H7 (cell line): ENCODE measurements at regions not wholly inside any gene's neighbourhood (a gene's known extent, or its start where the extent isn't known, plus 50 kb on each side); places are given as distances from the start of the nearest gene placed in this dataset.
"Not testable (repeated sequence)": the region's sequence is repeated elsewhere in the genome, so short reads cannot be mapped to it uniquely, and the experiment has no call there.

Experiments
- DNase-seq: peaks from one replicate; pipeline ENCODE4 v3.0.0; 2012
- H3K27me3 ChIP-seq: 2 replicates; pipeline ENCODE4 v1.6.0; 2011; ENCODE audit warnings: mild to moderate bottlenecking, low read length; ENCODE audit not compliant: control insufficient read depth, insufficient read depth
- H3K36me3 ChIP-seq: replicated peaks from 2 replicates; pipeline ENCODE4 v1.5.1; 2011; ENCODE audit warnings: low read length; ENCODE audit not compliant: control insufficient read depth, insufficient read depth
- H3K4me3 ChIP-seq: 2 replicates; pipeline ENCODE4 v1.5.1; 2011; ENCODE audit warnings: low read depth, mild to moderate bottlenecking, control low read depth, low read length, moderate library complexity; ENCODE audit not compliant: insufficient read depth

DNA sequence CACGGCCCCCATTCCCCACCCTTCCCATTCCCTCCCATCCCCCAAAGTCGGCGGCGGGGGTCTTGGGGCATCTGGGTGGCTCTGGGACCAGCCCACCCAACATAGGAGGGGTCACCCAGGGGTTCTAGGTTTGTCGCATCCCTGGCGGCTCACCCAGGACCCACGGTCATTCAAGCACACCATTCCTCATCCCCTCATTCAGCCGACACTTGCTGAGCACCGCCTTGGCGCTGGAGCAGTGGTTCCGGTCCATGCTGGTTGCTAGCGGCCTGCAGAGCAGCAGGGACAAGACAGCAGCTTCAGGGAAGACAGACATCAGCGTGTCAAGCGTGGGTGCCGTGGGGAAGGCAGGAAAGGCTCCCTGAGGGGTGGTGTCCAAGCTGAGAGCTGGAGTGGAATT, 50.5 kb upstream of the OTOS start:
- no peak overlapping the region for H3K4me3 ChIP-seq
- DNase-seq, result no peak
- H3K27me3 ChIP-seq, result no peaks in the 10 kb centered on the region
- no peaks in the 10 kb centered on the region for H3K36me3 ChIP-seq

DNA sequence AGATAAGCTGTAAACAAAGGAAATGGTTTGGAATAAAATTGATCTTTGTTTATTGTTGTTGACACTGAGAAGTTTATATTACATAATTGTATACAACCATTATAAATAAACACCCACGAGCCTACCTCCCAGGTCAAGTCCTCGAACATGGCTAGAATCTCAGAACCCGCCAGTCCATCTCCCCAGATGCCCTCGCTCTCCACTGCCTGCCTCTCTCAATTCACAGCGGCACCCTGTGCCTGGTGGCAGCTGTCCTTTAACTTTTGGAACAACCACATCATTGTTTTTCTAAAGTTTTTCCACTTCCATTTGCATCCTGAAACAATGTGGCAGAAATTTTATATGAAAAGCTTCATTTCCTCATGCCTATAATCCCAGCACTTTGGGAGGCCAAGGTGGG, 52.2 kb upstream of the OTOS start:
- H3K36me3 ChIP-seq, result no peaks in the 10 kb centered on the region
- H3K4me3 ChIP-seq, result no peak overlapping the region
- no peak for DNase-seq
- no peaks in the 10 kb centered on the region for H3K27me3 ChIP-seq

DNA sequence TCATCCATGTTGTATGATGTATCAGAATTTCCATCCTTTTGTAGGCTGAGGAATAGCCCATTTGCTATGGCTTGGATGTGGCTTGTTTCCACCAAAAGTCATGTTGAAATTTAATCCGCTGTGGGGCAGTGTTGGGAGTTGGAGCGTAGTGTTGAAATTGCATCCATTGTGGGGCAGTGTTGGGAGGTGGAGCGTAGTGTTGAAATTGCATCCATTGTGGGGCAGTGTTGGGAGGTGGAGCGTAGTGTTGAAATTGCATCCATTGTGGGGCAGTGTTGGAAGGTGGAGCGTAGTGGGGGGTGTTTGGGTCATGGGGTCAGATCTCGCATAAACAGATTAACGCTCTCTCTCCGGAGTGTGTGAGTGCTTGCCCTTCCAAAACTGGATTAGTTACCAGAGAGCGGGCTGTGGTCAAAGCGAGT, 53.9 kb upstream of the OTOS start:
- not testable (repeated sequence) for H3K4me3 ChIP-seq, H3K36me3 ChIP-seq, H3K27me3 ChIP-seq
- peak; percentile 67 for DNase-seq

DNA sequence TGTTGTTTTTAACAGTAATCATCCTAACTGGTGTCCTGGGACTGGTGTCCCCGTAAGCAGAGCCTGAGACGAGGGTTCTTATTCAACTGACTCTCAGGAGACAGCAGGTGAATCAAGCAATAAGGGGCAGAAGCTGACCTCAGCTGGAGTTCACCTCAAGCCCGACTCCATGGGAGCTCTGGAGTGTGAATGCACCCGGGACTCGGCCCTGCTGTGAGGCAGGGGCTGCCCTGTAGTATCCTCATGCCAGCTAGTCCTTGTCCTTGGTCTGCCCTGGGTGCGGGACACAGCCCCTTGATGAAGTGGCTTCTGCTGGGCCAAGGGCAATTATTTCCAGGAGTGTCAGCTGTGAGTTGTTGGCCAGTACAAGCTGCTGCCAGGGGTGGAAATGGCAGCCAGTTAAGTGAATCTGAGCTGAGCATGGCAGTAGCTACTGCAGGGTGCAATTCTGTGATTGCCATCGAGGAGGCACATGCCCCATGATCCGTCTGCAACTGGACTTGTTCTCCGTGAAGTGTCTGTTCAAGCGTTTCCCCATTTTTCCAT, 54.9 kb upstream of the OTOS start:
- no peak for DNase-seq
- Histone ChIP-seq H3K36me3 (no peaks in the 10 kb centered on the region), H3K4me3 (no peak overlapping the region), H3K27me3 (no peaks in the 10 kb centered on the region)

- peak; percentile 6 for DNase-seq
- no peaks in the 10 kb centered on the region for H3K27me3 ChIP-seq
- H3K36me3 ChIP-seq, result no peaks in the 10 kb centered on the region
- H3K4me3 ChIP-seq, result no peak overlapping the region
Observed at GRCh38 chr2:240196716-240197461, 56.4 kb upstream of the OTOS start.

DNA sequence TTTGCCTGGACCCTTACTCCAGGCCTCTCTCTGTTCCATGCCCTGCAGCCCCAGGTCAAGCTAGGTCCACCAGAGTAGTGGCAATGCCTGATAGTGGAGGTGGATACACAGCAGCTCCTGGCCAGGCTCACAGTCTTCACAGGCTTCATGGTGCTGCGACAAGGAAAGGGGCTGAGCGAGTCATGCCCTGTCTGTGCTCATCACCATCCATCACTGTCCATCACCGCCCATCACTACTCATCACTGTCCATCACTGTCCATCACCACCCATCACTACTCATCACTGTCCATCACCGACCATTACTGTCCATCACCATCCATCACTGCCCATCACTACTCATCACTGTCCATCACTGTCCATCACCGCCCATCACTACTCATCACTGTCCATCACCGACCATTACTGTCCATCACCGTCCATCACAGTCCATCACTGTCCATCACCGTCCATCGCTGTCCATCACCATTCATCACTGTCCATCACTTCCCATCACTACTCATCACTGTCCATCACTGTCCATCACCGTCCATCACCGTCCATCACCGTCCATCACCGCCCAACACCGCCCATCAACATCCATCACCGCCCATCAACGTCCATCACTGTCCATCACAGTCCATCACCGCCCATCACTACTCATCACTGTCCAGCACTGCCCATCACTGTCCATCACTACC, 57.1 kb upstream of the OTOS start:
- no peaks in the 10 kb centered on the region for H3K36me3 ChIP-seq
- no peaks in the 10 kb centered on the region for H3K27me3 ChIP-seq
- H3K4me3 ChIP-seq, result no peak overlapping the region
- no peak for DNase-seq

DNA sequence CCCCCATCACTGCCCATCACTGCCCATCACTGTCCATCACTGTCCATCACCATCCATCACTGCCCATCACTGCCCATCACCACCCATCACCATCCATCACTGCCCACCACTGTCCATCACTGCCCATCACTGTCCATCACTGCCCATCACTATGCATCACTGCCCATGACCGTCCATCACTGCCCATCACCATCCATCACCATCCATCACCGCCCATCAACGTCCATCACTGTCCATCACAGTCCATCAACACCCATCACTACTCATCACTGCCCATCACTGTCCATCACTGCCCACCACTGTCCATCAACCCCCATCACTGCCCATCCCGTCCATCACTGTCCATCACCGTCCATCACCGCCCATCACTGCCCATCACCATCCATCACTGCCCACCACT, 57.8 kb upstream of the OTOS start:
- H3K36me3 ChIP-seq, result no peaks in the 10 kb centered on the region
- no peak overlapping the region for H3K4me3 ChIP-seq
- DNase-seq, result no peak
- no peaks in the 10 kb centered on the region for H3K27me3 ChIP-seq

GRCh38 chr2:240199133-240199870, 58.8 kb upstream of the OTOS start:
- Histone ChIP-seq H3K27me3 (no peaks in the 10 kb centered on the region), H3K36me3 (no peaks in the 10 kb centered on the region), H3K4me3 (no peak overlapping the region)
- DNase-seq, result no peak

- no peaks in the 10 kb centered on the region for H3K27me3 ChIP-seq
- DNase-seq, result peak; percentile 65
- H3K4me3 ChIP-seq, result no peak overlapping the region
- H3K36me3 ChIP-seq, result no peaks in the 10 kb centered on the region
Observed at GRCh38 chr2:240200230-240201051, 60.0 kb upstream of the OTOS start.

- Histone ChIP-seq H3K36me3 (no peaks in the 10 kb centered on the region), H3K27me3 (no peaks in the 10 kb centered on the region), H3K4me3 (no peak overlapping the region)
- no peak for DNase-seq
Observed at GRCh38 chr2:240201866-240202265, 61.4 kb upstream of the OTOS start.

DNA sequence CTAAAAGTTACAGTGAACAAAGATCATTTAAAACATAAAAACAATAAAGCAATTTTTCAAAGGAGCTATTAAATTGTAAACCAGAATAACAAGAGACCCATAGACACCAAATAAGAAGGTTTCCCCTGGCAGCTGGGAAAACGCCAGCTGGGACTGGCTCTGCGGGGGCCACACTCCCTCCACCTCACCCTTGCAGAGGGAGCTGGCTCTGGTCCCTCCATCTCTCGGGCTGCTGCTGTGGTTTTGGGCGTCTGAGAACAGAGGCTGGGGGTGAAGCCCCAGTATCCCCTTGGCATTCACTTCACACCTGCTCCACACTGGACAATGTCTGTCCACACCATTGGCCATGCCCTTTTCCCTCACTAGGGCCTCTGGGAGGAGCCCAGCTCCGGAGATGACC, 62.1 kb upstream of the OTOS start:
- no peak overlapping the region for H3K4me3 ChIP-seq
- DNase-seq, result no peak
- H3K36me3 ChIP-seq, result no peaks in the 10 kb centered on the region
- no peaks in the 10 kb centered on the region for H3K27me3 ChIP-seq

DNA sequence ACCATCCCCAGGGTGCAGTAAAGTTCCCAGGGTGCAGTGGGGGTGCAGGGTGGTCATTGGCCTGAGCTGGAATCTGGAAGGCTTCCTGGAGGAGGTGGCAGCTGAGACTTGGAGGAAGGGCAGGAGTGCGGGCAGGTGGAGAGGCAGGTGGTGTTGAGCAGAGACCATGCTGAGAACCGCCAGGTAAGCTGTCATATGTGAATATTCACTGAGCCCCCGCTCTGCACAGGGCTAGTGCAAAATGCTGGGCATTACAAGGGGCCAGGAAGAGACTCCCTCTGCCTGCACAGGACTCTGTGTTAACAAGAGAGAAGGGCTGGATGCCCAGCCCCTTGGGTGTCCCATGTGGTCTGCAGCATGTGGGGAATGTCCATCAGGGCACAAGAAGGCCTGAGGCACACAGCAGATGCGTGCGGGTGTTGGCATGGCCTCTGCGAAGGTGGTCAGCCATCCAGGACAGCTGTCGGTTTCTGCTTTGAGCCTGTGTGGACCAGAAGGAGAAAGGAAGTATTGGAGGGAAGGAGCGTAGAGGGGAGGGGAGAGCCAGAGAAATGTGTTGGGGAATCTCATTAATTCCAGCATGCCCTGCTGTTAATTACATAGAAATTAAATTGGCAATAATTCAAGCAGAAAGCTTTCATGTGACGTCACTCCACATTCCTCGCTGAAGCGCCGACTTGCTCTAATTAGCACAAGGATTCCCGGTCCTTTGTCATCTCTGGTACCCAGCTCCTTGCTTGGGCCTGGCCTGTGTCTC, 62.8 kb upstream of the OTOS start:
- no peak overlapping the region for H3K4me3 ChIP-seq
- H3K27me3 ChIP-seq, result no peaks in the 10 kb centered on the region
- no peaks in the 10 kb centered on the region for H3K36me3 ChIP-seq
- DNase-seq, result peak; percentile 56

- H3K36me3 ChIP-seq, result no peaks in the 10 kb centered on the region
- no peaks in the 10 kb centered on the region for H3K27me3 ChIP-seq
- H3K4me3 ChIP-seq, result no peak overlapping the region
- DNase-seq, result no peak
Observed at GRCh38 chr2:240203788-240204270, 63.4 kb upstream of the OTOS start.
